NB4 (cell line): ENCODE measurements at regions not wholly inside any gene's neighbourhood (a gene's known extent, or its start where the extent isn't known, plus 50 kb on each side); places are given as distances from the start of the nearest gene placed in this dataset.
A peak's percentile ranks its signal among the peaks of the same experiment; 100 is the strongest.

Experiments used
- DNase-seq: peaks from one replicate; pipeline ENCODE4 v3.0.0; 2010; ENCODE audit warnings: low read depth
- H3K4me3 ChIP-seq: one replicate; pipeline ENCODE4 v1.5.1; 2011; ENCODE audit warnings: mild to moderate bottlenecking, low read depth, low read length, moderate library complexity
- CTCF ChIP-seq: IDR thresholded peaks from one replicate; pipeline ENCODE4 v1.5.1; 2012; ENCODE audit warnings: low read depth, low read length
- MAX ChIP-seq: IDR thresholded peaks from 2 replicates; pipeline ENCODE4 v1.6.1; 2011; ENCODE audit warnings: low read depth, low read length
- MYC ChIP-seq: IDR thresholded peaks from 2 replicates; pipeline ENCODE4 v1.6.1; 2011; ENCODE audit warnings: low read depth, low read length
- POLR2A ChIP-seq: IDR thresholded peaks from 2 replicates; pipeline ENCODE4 v1.6.1; 2011; ENCODE audit warnings: mild to moderate bottlenecking; ENCODE audit not compliant: insufficient read length; ENCODE audit errors: extremely low read depth

GRCh38 chr3:30289766-30290165, 316.6 kb upstream of the TGFBR2 start:
- TF ChIP-seq POLR2A (no peak), CTCF (no peak), MYC (no peak; the same call in 1 of the 2 replicates), MAX (no peak)
- peak; percentile 56 for DNase-seq
- H3K4me3 ChIP-seq = no peak overlapping the region

- DNase-seq = no peak
- no peak overlapping the region for H3K4me3 ChIP-seq
- TF ChIP-seq CTCF = no peak
- TF ChIP-seq MAX = no peak
- TF ChIP-seq POLR2A = no peak
- no peak for TF ChIP-seq MYC
Measured at GRCh38 chr3:30290479-30290878, 315.9 kb upstream of the TGFBR2 start.

GRCh38 chr3:30292192-30292893, 314.1 kb upstream of the TGFBR2 start:
- H3K4me3 ChIP-seq = no peak overlapping the region
- TF ChIP-seq POLR2A = no peak
- no peak for TF ChIP-seq MYC
- no peak for TF ChIP-seq CTCF
- TF ChIP-seq MAX = no peak
- peak; percentile 31 for DNase-seq

GRCh38 chr3:30293621-30294240, 312.7 kb upstream of the TGFBR2 start:
- TF ChIP-seq MAX (no peak), MYC (no peak), POLR2A (no peak)
- no peak overlapping the region for H3K4me3 ChIP-seq
- no peak for DNase-seq

GRCh38 chr3:30294241-30294667, 312.1 kb upstream of the TGFBR2 start:
- no peak overlapping the region for H3K4me3 ChIP-seq
- no peak for TF ChIP-seq POLR2A
- no peak for TF ChIP-seq CTCF
- no peak for TF ChIP-seq MYC
- DNase-seq = no peak

GRCh38 chr3:30297112-30297511, 309.3 kb upstream of the TGFBR2 start:
- TF ChIP-seq MAX = no peak
- no peak for TF ChIP-seq CTCF
- TF ChIP-seq POLR2A = no peak
- TF ChIP-seq MYC = no peak
- no peak for DNase-seq
- no peak overlapping the region for H3K4me3 ChIP-seq
